Activated CD4-positive, alpha-beta T cell treated with anti-CD3 and anti-CD28 coated beads for 24 hours (primary cell): ENCODE measurements at regions not wholly inside any gene's neighbourhood (a gene's known extent, or its start where the extent isn't known, plus 50 kb on each side); places are given as distances from the start of the nearest gene placed in this dataset.
"Not testable (repeated sequence)": the region's sequence is repeated elsewhere in the genome, so short reads cannot be mapped to it uniquely, and the experiment has no call there.

Experiments
- DNase-seq, 2 donors: peaks; one replicate each; pipeline ENCODE4 v3.0.0-alpha.2; 2020; ENCODE audit warnings: low read depth in 2 of 2

DNA sequence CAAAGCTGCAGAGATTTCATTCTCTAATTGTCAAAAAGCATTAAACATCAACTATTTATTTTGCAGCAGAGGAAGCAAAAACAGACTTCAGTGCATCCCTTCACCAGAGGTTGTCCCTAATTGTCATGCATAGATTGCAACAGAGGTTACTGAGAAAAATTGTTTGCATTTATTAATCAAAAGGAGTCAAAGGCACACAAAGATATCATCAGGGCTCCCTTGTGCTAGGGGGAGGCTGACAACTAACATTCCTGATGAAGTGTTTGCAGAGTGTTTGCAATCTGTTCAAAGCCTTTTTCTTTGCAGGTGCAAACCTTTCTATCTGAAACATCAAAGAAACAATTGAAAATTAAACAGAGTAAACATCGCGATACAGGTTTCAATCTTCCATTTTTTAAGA lies 227.5 kb downstream of the TEX36 start:
- DNase-seq: no peak

DNA sequence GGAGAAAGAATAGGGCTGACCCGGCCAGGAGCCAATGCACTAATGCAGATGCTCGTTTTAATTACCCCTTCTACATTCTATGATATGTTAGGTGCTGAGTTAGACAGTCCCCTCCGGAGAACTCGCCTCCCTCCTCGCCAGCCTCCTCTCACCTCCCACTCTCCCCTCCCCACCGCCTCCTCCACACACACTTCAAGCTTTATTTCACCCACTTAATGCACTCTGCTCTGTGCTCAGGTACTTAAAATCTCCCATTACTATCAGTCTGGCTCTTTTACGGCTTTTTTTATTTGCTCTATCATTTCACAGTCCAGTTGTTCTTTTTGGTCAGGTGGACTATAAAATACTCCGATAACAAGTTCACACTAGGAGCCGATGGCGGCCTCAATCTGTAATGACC lies 231.6 kb downstream of the TEX36 start:
- no peak for DNase-seq

- DNase-seq: no peak
These were observed 232.7 kb downstream of the TEX36 start for GRCh38 chr10:125450218-125450617.

- DNase-seq: no peak
These were observed 233.4 kb downstream of the TEX36 start for GRCh38 chr10:125449571-125449970.

DNA sequence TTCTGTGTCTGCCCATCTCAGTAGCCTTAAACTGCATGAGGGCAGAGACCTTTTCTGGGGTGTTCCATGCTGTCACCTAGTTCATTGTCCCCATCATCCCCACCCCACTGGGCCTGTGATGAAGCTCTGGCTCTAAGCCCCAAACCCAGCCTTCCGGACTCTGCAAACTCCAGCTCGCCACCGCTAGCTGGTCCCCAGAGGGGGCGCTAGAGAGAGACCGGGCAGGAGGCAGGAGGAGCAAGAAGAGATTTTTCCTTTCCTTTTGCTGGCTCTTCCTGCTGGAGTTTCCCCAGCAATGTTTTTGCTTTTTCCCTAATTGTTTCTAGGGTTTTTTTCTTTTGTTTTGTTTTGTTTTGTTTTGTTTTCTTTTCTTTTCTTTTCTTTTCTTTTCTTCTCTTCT lies 234.4 kb downstream of the TEX36 start:
- no peak for DNase-seq

GRCh38 chr10:125444790-125445189 lies 238.2 kb downstream of the TEX36 start:
- DNase-seq: no peak

GRCh38 chr10:125442856-125443540 lies 240.0 kb downstream of the TEX36 start:
- DNase-seq: no peak

DNA sequence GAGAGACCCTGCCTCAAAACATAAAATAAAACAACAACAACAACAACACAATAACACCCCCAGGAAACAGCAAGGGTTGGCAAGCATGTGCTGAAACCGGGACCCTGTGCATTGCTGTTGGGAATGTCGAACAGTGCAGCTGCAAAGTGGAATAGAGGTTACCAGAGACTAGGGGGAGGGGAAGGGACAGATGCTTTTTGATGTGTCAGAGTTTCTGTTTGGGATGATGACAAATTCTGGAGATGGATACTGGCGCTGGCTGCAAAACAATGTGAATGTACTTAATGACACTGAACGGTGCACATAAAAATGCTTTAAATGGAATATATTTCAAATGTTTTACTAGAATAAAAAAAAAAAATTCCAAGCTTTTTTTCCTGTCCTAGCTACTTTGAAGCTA lies 241.8 kb downstream of the TEX36 start:
- DNase-seq: no peak

GRCh38 chr10:125431149-125431548 lies 251.8 kb downstream of the TEX36 start:
- DNase-seq: no peak

DNA sequence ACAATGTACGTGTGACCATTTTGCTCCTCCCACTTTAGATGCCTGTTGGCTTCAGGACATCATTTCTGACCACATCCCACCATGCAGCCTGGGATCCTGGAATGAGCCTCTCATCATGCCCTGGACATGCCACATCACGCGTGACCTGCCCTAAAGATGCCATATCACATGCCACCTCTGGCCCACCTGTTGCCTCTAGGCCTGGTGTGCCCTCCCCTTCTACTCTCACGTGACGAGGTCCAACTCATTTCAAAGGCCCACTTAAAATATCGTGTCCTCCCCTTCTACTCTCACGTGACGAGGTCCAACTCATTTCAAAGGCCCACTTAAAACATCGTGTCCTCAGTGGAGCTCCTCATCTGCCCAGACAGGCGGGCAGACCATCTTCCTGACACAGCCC lies 254.9 kb downstream of the TEX36 start:
- DNase-seq: no peak

- DNase-seq: no peak
These were observed 258.6 kb downstream of the TEX36 start for GRCh38 chr10:125424191-125424847.

DNA sequence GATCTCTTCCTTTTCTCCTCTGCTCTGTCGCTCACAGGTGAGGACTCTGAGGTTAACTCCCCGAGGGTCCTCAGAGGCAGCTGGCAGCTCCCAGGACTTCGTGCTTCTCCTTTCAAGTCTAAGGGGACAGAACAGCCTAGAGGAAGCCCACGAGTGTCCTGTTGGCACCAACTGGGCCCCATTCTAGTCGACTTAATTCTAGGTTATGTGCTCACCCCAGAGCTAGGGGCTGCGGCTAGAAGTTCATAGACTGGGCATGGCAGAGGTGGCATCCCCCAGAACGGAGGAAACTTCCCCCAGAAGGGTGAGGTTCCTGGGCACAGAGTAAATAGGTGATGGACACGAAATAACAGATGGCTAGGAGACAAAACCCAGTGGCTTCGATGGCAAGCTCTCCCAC lies 259.4 kb downstream of the TEX36 start:
- no peak for DNase-seq

GRCh38 chr10:125419831-125420230 lies 259.5 kb upstream of the CTBP2 start:
- no peak for DNase-seq

- DNase-seq: no peak
These were observed 258.8 kb upstream of the CTBP2 start for GRCh38 chr10:125419146-125419545.

DNA sequence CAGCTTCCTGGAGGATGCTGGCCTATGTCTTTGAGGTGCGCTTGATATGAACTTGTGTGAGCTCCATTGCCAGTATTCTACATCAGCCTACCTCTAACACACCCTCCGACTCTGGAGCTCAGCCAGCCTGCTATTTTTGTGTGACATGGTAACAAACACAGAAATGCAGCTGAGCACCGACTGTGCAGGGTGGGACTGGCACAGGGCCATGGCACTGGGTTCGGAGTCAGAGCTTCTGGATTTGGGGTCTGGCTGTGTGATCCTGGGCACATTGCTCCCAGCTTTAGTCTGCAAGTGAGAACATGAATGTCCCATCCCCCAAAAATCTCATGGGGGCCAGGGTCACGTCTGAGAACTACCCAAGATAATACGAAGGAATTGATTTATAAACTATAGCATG lies 257.2 kb upstream of the CTBP2 start:
- DNase-seq: no peak

- no peak for DNase-seq
These were observed 255.6 kb upstream of the CTBP2 start for GRCh38 chr10:125415964-125416363.

GRCh38 chr10:125415006-125415633 lies 254.8 kb upstream of the CTBP2 start:
- DNase-seq: no peak

- no peak for DNase-seq
These were observed 251.4 kb upstream of the CTBP2 start for GRCh38 chr10:125411724-125412123.

DNA sequence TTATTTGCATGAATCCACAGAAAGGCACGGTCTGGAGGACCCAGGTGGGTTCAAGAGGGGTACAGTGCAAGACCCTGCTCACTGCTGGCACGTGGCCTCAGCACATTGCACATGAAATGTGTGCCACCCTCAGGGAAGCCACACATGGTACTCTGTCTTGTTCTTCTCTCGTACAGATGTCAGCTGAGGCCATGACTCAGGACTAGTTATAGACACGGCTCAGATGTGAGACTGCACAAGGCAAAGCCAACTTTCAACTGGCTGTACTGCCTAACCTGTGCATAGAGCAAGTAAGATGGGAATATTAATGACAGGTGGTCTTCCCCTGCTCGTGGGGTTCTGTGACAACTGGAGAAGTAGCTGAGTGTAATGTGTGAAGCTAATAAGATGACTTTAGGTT lies 249.4 kb upstream of the CTBP2 start:
- no peak for DNase-seq

DNA sequence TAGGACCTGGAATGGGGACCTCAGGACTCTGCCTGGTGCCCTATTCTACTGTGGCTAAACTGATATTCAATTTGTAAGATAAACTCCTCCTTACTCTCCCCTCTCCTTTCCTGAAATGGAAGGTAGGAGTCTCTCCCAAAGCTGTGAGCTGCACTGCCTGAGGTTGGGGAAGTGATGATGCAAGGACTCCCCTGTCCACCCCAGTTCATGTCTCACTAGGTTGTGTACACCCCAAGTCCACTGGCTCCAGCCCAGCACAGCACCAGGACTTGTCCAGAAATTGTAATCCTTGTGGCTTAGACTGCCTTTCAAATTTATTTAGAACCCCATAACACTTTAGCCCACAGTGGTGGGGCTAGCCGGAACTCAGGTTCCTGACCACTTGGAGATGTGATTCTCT lies 247.2 kb upstream of the CTBP2 start:
- no peak for DNase-seq

- no peak for DNase-seq
These were observed 246.7 kb upstream of the CTBP2 start for GRCh38 chr10:125407000-125407502.

GRCh38 chr10:125404902-125405301 lies 244.5 kb upstream of the CTBP2 start:
- not testable (repeated sequence) for DNase-seq

DNA sequence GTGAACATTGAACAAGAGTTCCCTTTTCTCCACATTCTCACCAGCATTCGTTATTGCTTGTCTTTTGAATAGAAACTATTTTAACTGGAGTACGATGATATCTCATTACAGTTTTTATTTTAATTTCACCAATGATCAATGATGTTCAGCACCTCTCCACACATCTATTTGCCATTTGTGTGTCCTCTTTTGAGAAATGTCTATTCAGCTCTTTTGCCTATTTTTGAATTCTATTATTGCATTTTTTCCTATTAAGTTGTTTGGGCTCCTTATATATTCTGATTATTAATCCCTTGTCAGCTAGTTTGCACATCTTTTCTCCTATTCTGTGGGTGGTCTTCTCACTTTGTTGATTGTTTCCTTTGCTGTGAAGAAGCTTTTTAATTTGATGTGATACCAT lies 241.1 kb upstream of the CTBP2 start:
- no peak for DNase-seq
